Panc1 (cell line): ENCODE measurements at regions not wholly inside any gene's neighbourhood (a gene's known extent, or its start where the extent isn't known, plus 50 kb on each side); places are given as distances from the start of the nearest gene placed in this dataset.

Experiments used
- ATAC-seq: fragments of 200-7000 bp; cut with Tn5 transposase; 2 replicates; pipeline ENCODE4 v1.9.1; 2020; ENCODE audit warnings: mild to moderate bottlenecking, moderate library complexity
- BruUV-seq: library from RNA; stranded (reverse); fragments of 400-500 nt; replicated peaks from 2 replicates; lab custom pipeline; 2021; lab: Mats Ljungman, UMichigan
- CTCF ChIA-PET: fragments of 300-600 bp; sonication (Branson Sonifier 250); formaldehyde crosslinking; loops from one replicate; lab custom pipeline; 2022; ENCODE audit warnings: antibody characterized with exemption; lab: Charles Lee
- POLR2A ChIA-PET: fragments of 300-600 bp; sonication (Branson Sonifier 250); formaldehyde crosslinking; loops from one replicate; lab custom pipeline; 2022; ENCODE audit warnings: antibody characterized with exemption; lab: Charles Lee
- DNase-seq: peaks from one replicate; pipeline ENCODE4 v3.0.0-alpha.2; 2010; ENCODE audit warnings: low read depth, low spot score
- H3K27ac ChIP-seq: 2 replicates; pipeline ENCODE4 v1.5.1; 2011; ENCODE audit warnings: mild to moderate bottlenecking, low read length, inconsistent platforms
- H3K27me3 ChIP-seq: fragments of 200-500 bp; sonication (Bioruptor generic); 2 replicates; pipeline ENCODE4 v1.6.0; 2014; ENCODE audit warnings: low read length, inconsistent platforms; ENCODE audit not compliant: control insufficient read depth, insufficient read depth
- H3K36me3 ChIP-seq: fragments of 200-500 bp; sonication (Bioruptor generic); 2 replicates; pipeline ENCODE4 v1.5.1; 2014; ENCODE audit warnings: inconsistent platforms, mild to moderate bottlenecking, low read length, moderate library complexity; ENCODE audit not compliant: control insufficient read depth, insufficient read depth
- H3K4me1 ChIP-seq: 2 replicates; pipeline ENCODE4 v1.5.1; 2011; ENCODE audit warnings: inconsistent platforms, mild to moderate bottlenecking, low read length, moderate library complexity; ENCODE audit not compliant: control insufficient read depth, insufficient read depth
- H3K4me3 ChIP-seq, 2 experiments: 2 replicates each; pipeline ENCODE4 v1.5.1; 2011 to 2012; ENCODE audit warnings: low read depth in 2 of 2, low read length in 2 of 2, mild to moderate bottlenecking in 2 of 2, inconsistent platforms in 1 of 2, moderate library complexity in 1 of 2
- H3K9me3 ChIP-seq: fragments of 200-500 bp; sonication (Bioruptor generic); 2 replicates; pipeline ENCODE4 v1.5.1; 2014; ENCODE audit warnings: low read depth, mild to moderate bottlenecking, inconsistent platforms, low read length, moderate library complexity; ENCODE audit not compliant: control insufficient read depth, insufficient read depth
- CTCF ChIP-seq: fragments of 450-650 bp; IDR thresholded peaks from 2 replicates; pipeline ENCODE4 v1.5.1; 2017; ENCODE audit warnings: mild to moderate bottlenecking
- POLR2AphosphoS5 ChIP-seq: IDR thresholded peaks from 2 replicates; pipeline ENCODE4 v1.6.1; 2012; ENCODE audit warnings: mild to moderate bottlenecking, low read depth, low read length, moderate library complexity
- REST ChIP-seq, 2 experiments: IDR thresholded peaks; 2 replicates each; pipeline ENCODE4 v1.6.1; 2011 to 2012; ENCODE audit warnings: low read depth in 2 of 2, control low read depth in 1 of 2, low read length in 1 of 2, mild to moderate bottlenecking in 1 of 2, moderate library complexity in 1 of 2; ENCODE audit not compliant: insufficient read depth in 1 of 2
- SIN3A ChIP-seq: IDR thresholded peaks from 2 replicates; pipeline ENCODE4 v1.6.1; 2012; ENCODE audit warnings: low read depth, mild to moderate bottlenecking, low read length, moderate library complexity, borderline replicate concordance; ENCODE audit not compliant: insufficient read depth
- TCF7L2 ChIP-seq: IDR thresholded peaks from 2 replicates; pipeline ENCODE4 v1.6.1; 2011; ENCODE audit warnings: mild to moderate bottlenecking, low read depth, low read length, inconsistent platforms
- in situ Hi-C: cut with HindIII; loops from 2 replicates; pipeline ENCODE4 v1.10.0; 2016; ENCODE audit warnings: low sequenced_read_pairs, low pct_unique_long_range_greater_than_20kb
- intact Hi-C: fragments of 100-400 bp; cut with micrococcal nuclease; formaldehyde crosslinking; loops from one replicate; pipeline ENCODE4 v1.10.0; 2022; ENCODE audit not compliant: unreplicated experiment

GRCh38 chr12:43282106-43282505, 269.9 kb downstream of the ADAMTS20 start:
- intact Hi-C loops, result loop anchor here (5.0 to 10.0 kb wide), 3 partner anchors 477 to 800 kb away; partner anchors contain the start of gene PRICKLE1
- no peak overlapping the region for H3K4me3 ChIP-seq
- no peaks in the 10 kb centered on the region; the same call in 1 of the 2 replicates for H3K4me1 ChIP-seq
- no peaks in the 10 kb centered on the region for H3K27me3 ChIP-seq
- TF ChIP-seq SIN3A (no peak), POLR2AphosphoS5 (no peak)
- CTCF ChIA-PET, result interaction anchor here (0.6 to 0.7 kb wide), 2 partner anchors 797 to 1140 kb away, joined by 4 to 5 read pairs; no protein-coding TSS in a partner anchor
- no peak overlapping the region; the same call in 1 of the 2 replicates for H3K27ac ChIP-seq
- DNase-seq (no peak), ATAC-seq (no peak)
- no peaks in the 10 kb centered on the region for H3K36me3 ChIP-seq
- POLR2A ChIA-PET, result no interaction called here
- no peaks in the 10 kb centered on the region for H3K9me3 ChIP-seq
- in situ Hi-C loops, result no loop called here
- no TSS peak for BruUV-seq

GRCh38 chr12:43281563-43281962, 270.4 kb downstream of the ADAMTS20 start:
- H3K9me3 ChIP-seq, result no peaks in the 10 kb centered on the region
- no peak overlapping the region for H3K4me3 ChIP-seq
- no peaks in the 10 kb centered on the region for H3K36me3 ChIP-seq
- ChIA-PET POLR2A (no interaction called here), CTCF (no interaction called here)
- in situ Hi-C loops (no loop called here), intact Hi-C loops (loop anchor here (5.0 to 10.0 kb wide), 3 partner anchors 477 to 799 kb away; partner anchors contain the start of gene PRICKLE1)
- H3K4me1 ChIP-seq, result no peaks in the 10 kb centered on the region; the same call in 1 of the 2 replicates
- peak overlapping the region; percentile 13; the same call in 1 of the 2 replicates for H3K27ac ChIP-seq
- H3K27me3 ChIP-seq, result no peaks in the 10 kb centered on the region
- TF ChIP-seq CTCF, result no peak
- TF ChIP-seq SIN3A, result no peak
- no peak for TF ChIP-seq REST (IDR thresholded peaks at IDR 0.05; ENCODE audit: insufficient read depth in 1 of 2, low read depth in 2 of 2, low read length in 1 of 2)
- no peak for TF ChIP-seq POLR2AphosphoS5
- no peak for TF ChIP-seq TCF7L2
- ATAC-seq (no peak), DNase-seq (no peak)
- no TSS peak for BruUV-seq

GRCh38 chr12:43278541-43278832, 273.5 kb downstream of the ADAMTS20 start:
- in situ Hi-C loops, result no loop called here
- BruUV-seq, result no TSS peak
- no peak for ATAC-seq
- H3K27me3 ChIP-seq, result no peaks in the 10 kb centered on the region
- H3K9me3 ChIP-seq, result no peaks in the 10 kb centered on the region
- TF ChIP-seq REST (IDR thresholded peaks at IDR 0.05; ENCODE audit: insufficient read depth in 1 of 2, low read depth in 2 of 2, low read length in 1 of 2) (no peak), POLR2AphosphoS5 (no peak), SIN3A (no peak), TCF7L2 (no peak), CTCF (no peak)
- no peaks in the 10 kb centered on the region for H3K36me3 ChIP-seq
- ChIA-PET POLR2A (no interaction called here), CTCF (no interaction called here)
- intact Hi-C loops, result no loop called here
- DNase-seq, result no peak
- no peak overlapping the region; the same call in 1 of the 2 replicates for H3K27ac ChIP-seq
- no peak overlapping the region for H3K4me3 ChIP-seq
- no peaks in the 10 kb centered on the region; the same call in 1 of the 2 replicates for H3K4me1 ChIP-seq
